ENCODE measurements at regions not wholly inside any gene's neighbourhood (a gene's known extent, or its start where the extent isn't known, plus 50 kb on each side); places are given as distances from the start of the nearest gene placed in this dataset.

DNA sequence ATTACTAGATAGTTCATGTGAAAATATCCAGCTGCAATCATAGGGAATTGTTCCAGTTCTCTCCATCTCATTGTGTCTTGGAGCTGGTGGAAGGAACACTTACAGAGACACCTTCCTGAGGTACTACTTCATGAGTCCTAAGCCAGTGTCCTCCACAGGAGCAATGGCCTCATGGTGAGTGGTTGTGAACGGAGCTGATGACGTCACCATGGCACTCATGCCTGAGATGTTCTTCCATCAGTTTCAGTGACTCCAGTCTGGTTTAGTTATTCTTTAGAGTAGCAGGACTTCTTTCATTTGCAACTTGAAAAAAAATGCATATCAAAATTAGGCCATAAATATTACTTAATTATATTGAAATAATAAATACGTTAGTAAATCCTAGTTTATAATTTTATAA, 418.6 kb downstream of the ZNF521 start:
- Histone ChIP-seq H3K27ac (replicated peaks) (no peak overlapping the region), H3K36me3 (peaks cover 3% of the 10 kb centered on the region), H3K9me3 (replicated peaks) (no peaks in the 10 kb centered on the region), H3K4me3 (no peak overlapping the region), H3K4me1 (no peaks in the 10 kb centered on the region), H3K27me3 (ENCODE audit: low read depth) (no peaks in the 10 kb centered on the region)
- TF ChIP-seq, protein P1, sequence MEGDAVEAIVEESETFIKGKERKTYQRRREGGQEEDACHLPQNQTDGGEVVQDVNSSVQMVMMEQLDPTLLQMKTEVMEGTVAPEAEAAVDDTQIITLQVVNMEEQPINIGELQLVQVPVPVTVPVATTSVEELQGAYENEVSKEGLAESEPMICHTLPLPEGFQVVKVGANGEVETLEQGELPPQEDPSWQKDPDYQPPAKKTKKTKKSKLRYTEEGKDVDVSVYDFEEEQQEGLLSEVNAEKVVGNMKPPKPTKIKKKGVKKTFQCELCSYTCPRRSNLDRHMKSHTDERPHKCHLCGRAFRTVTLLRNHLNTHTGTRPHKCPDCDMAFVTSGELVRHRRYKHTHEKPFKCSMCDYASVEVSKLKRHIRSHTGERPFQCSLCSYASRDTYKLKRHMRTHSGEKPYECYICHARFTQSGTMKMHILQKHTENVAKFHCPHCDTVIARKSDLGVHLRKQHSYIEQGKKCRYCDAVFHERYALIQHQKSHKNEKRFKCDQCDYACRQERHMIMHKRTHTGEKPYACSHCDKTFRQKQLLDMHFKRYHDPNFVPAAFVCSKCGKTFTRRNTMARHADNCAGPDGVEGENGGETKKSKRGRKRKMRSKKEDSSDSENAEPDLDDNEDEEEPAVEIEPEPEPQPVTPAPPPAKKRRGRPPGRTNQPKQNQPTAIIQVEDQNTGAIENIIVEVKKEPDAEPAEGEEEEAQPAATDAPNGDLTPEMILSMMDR (IDR thresholded peaks at IDR 0.05; ENCODE audit: borderline replicate concordance) = no peak
- intact Hi-C loops (cut with micrococcal nuclease) = no loop called here
- DNase-seq = no peak

DNA sequence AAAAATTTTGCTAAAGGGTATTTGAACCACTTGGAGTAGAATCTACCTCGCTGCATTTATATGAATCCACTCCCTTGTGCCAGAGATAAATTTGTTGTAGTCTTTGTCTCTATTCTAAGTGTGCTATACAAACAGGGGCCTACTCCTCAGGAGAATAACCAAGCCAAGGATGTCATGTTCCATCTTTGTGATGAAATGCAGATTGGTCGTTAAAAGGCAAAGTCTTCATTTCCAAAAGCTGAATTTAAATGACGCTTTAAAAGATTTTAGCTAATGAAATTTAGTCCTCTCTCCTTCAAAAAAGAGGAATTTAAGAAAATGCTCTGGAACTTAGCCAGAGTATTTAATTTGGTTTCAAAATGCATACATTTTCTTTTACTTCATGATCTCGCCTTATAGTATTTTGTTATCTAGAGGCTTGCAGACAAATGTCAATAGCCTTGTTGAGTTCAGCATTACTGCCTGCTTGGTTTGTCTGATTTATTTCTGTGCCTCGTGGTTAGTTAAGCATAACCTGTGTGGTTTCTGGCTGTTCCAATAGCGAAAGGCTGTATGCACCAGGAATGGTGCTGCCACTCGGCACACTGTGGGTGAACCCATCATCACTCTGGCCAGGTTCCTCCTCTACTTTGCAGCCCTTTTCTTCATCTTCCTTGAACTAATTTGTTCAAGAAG, 417.6 kb downstream of the ZNF521 start:
- H3K36me3 ChIP-seq = peaks cover 3% of the 10 kb centered on the region
- H3K4me1 ChIP-seq = no peaks in the 10 kb centered on the region
- no peaks in the 10 kb centered on the region for H3K9me3 ChIP-seq (replicated peaks)
- intact Hi-C loops (cut with micrococcal nuclease) = no loop called here
- H3K4me3 ChIP-seq = no peak overlapping the region
- DNase-seq = no peak
- TF ChIP-seq, protein P1 (IDR thresholded peaks at IDR 0.05; ENCODE audit: borderline replicate concordance) = no peak
- no peak overlapping the region for H3K27ac ChIP-seq (replicated peaks)
- H3K27me3 ChIP-seq (ENCODE audit: low read depth) = no peaks in the 10 kb centered on the region

DNA sequence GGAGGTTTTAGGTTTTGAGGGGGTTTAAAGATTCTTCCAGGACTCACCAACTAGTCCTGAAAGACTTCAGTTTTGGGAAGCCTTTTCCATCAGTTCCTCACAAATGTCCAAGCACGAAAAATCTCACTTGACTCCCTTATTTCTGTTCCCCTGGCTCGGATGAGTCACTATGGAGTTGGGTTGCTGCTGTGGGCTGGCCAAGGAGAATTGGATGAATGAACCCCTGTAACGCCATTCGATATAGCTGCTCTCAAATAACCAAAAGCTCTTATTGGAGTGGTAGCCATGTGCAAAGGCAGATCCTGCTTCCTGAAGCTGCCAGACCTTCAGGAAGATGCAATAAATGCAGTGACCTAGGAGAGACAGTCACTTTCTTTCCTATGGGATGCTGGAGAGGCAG, 417.0 kb downstream of the ZNF521 start:
- intact Hi-C loops (cut with micrococcal nuclease) = no loop called here
- Histone ChIP-seq H3K27ac (replicated peaks) (no peak overlapping the region), H3K4me1 (no peaks in the 10 kb centered on the region), H3K36me3 (peaks cover 3% of the 10 kb centered on the region), H3K4me3 (no peak overlapping the region), H3K27me3 (ENCODE audit: low read depth) (no peaks in the 10 kb centered on the region), H3K9me3 (replicated peaks) (no peaks in the 10 kb centered on the region)
- TF ChIP-seq, protein P1 (IDR thresholded peaks at IDR 0.05; ENCODE audit: borderline replicate concordance) = no peak
- no peak for DNase-seq

DNA sequence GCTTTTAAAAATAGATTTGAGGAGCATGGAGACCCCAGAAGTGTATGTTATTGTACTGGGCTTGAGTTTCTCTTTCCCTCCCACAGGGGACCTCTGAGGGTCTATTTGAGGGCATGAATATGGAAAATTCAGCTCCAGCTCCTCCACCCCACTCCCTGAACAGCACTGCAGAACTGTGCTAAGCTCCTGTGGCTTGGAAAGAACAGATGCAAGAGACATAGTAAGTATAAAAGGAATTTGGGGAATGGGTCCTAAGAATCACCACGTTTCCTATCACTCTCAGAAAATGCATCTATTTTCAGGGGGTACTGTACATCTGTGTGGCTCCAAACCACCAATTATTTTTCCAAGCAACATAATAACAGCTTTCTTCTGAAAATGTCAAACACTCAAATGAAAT, 416.1 kb downstream of the ZNF521 start:
- TF ChIP-seq, protein P1 (IDR thresholded peaks at IDR 0.05; ENCODE audit: borderline replicate concordance) = no peak
- H3K4me3 ChIP-seq = no peak overlapping the region
- no peaks in the 10 kb centered on the region for H3K4me1 ChIP-seq
- H3K27ac ChIP-seq (replicated peaks) = no peak overlapping the region
- H3K36me3 ChIP-seq = peaks cover 3% of the 10 kb centered on the region
- no peak for DNase-seq
- no peaks in the 10 kb centered on the region for H3K9me3 ChIP-seq (replicated peaks)
- intact Hi-C loops (cut with micrococcal nuclease) = no loop called here
- H3K27me3 ChIP-seq (ENCODE audit: low read depth) = no peaks in the 10 kb centered on the region

DNA sequence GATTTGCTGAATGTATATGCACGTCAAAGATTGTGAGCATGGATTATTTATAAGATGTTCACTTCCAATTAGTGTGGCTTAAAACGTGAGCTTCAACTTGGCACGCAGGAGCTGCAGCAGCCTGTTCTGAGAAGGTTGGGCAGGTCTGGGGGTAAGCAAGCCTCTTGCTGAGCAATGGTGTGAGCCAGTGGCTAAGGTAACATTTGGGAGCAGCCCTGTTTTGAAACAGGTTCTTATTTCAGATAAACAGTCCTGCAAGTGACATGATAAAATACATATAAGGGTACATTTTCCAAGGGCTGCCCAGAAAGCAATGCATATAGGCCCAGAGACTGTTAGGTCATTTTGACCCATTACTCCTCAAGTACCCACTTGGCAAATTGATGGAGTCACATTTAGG, 415.3 kb downstream of the ZNF521 start:
- Histone ChIP-seq H3K9me3 (replicated peaks) (no peaks in the 10 kb centered on the region), H3K36me3 (peaks cover 3% of the 10 kb centered on the region), H3K27me3 (ENCODE audit: low read depth) (no peaks in the 10 kb centered on the region), H3K4me3 (no peak overlapping the region), H3K4me1 (no peaks in the 10 kb centered on the region), H3K27ac (replicated peaks) (no peak overlapping the region)
- intact Hi-C loops (cut with micrococcal nuclease) = no loop called here
- TF ChIP-seq, protein P1 (IDR thresholded peaks at IDR 0.05; ENCODE audit: borderline replicate concordance) = no peak
- DNase-seq = no peak

All from left ventricle myocardium inferior (tissue), 1 donor.